A549 (cell line): ENCODE measurements at regions not wholly inside any gene's neighbourhood (a gene's known extent, or its start where the extent isn't known, plus 50 kb on each side); places are given as distances from the start of the nearest gene placed in this dataset.

Source experiments
- ATAC-seq, 2 experiments: fragments of 200-7000 bp in 1 of 2; fragments of >200 bp in 1 of 2; cut with Nextera tagmentation in 1 of 2; cut with Tn5 transposase in 1 of 2; 3 replicates each; pipeline versions ENCODE4 v1.8.0 to v1.9.1; 2018 to 2020; ENCODE audit warnings: mild to moderate bottlenecking in 1 of 2, moderate library complexity in 1 of 2
- CTCF ChIA-PET: fragments of 300-600 bp; sonication (Branson Sonifier 250); formaldehyde crosslinking; extraction: SDS; loops from one replicate; lab custom pipeline; 2021; ENCODE audit warnings: antibody characterized with exemption, inconsistent platforms; lab: Yijun Ruan, JAX
- POLR2A ChIA-PET: fragments of 350-600 bp; formaldehyde crosslinking; extraction: SDS; loops from one replicate; lab custom pipeline; 2021; ENCODE audit warnings: antibody characterized with exemption, inconsistent platforms; lab: Yijun Ruan, JAX
- DNase-seq, 2 experiments: peaks; one replicate each; pipeline versions ENCODE4 v3.0.0 to v3.0.0-alpha.2; 2011 to 2016; ENCODE audit warnings: low read depth in 1 of 2, low spot score in 1 of 2
- FAIRE-seq: peaks from 2 replicates; lab custom pipeline; 2011; peaks lifted over from hg19 to GRCh38; lab: Jason Lieb, UNC
- H3K27ac ChIP-seq, 2 experiments: fragments of >200 bp; sonication (Bioruptor Twin); formaldehyde crosslinking; 3 replicates each; pipeline ENCODE4 v1.5.1; 2016 to 2017
- H3K4me1 ChIP-seq: fragments of >200 bp; sonication (Bioruptor Twin); formaldehyde crosslinking; 3 replicates; pipeline ENCODE4 v1.6.1; 2016
- H3K4me2 ChIP-seq: fragments of >200 bp; sonication (Bioruptor Twin); formaldehyde crosslinking; 3 replicates; pipeline ENCODE4 v1.6.1; 2016
- H3K4me3 ChIP-seq: fragments of >200 bp; sonication (Bioruptor Twin); formaldehyde crosslinking; 3 replicates; pipeline ENCODE4 v1.5.1; 2016
- H3K9me3 ChIP-seq: fragments of >200 bp; sonication (Bioruptor Twin); formaldehyde crosslinking; 3 replicates; pipeline ENCODE4 v1.6.1; 2016
- ATOH8 ChIP-seq: fragments of 250-450 bp; sonication (Bioruptor Pico); IDR thresholded peaks from 2 replicates; pipeline ENCODE4 v1.5.0; 2020; ENCODE audit warnings: low read depth, mild to moderate bottlenecking, moderate library complexity
- BCL3 ChIP-seq: fragments of >200 bp; sonication (Bioruptor Twin); formaldehyde crosslinking; IDR thresholded peaks from 3 replicates; pipeline ENCODE4 v1.6.1; 2016
- BHLHE40 ChIP-seq: IDR thresholded peaks from 2 replicates; pipeline ENCODE4 v1.6.1; 2012; ENCODE audit warnings: low read depth, low read length, inconsistent platforms
- CBX2 ChIP-seq: fragments of 200-600 bp; sonication (generic); IDR thresholded peaks from 2 replicates; pipeline ENCODE4 v1.6.1; 2016; ENCODE audit warnings: low read depth, mild to moderate bottlenecking, borderline replicate concordance
- CBX8 ChIP-seq: fragments of 200-600 bp; sonication (generic); IDR thresholded peaks from 2 replicates; pipeline ENCODE4 v1.6.1; 2016
- CHD4 ChIP-seq: fragments of 200-600 bp; sonication (generic); IDR thresholded peaks from 2 replicates; pipeline ENCODE4 v1.6.1; 2016; ENCODE audit warnings: antibody characterized with exemption, mild to moderate bottlenecking, borderline replicate concordance
- EHF ChIP-seq: fragments of 250-450 bp; sonication (Bioruptor Pico); IDR thresholded peaks from 2 replicates; pipeline ENCODE4 v1.5.0; 2020; ENCODE audit warnings: mild to moderate bottlenecking
- ELK1 ChIP-seq: fragments of 150-350 bp; IDR thresholded peaks from 2 replicates; pipeline ENCODE4 v1.6.1; 2014; ENCODE audit warnings: low read depth, mild to moderate bottlenecking, low read length
- EP300 ChIP-seq, 2 experiments: fragments of >200 bp; sonication (Bioruptor Twin); formaldehyde crosslinking; IDR thresholded peaks; 2 replicates in 1 of 2; 3 replicates in 1 of 2; pipeline ENCODE4 v1.6.1; 2016 to 2017
- ESRRA ChIP-seq: fragments of 150-350 bp; IDR thresholded peaks from 2 replicates; pipeline ENCODE4 v1.6.1; 2014; ENCODE audit warnings: mild to moderate bottlenecking, low read length, borderline replicate concordance
- FOSL2 ChIP-seq, 2 experiments: fragments of 450-650 bp in 1 of 2; fragments of >200 bp in 1 of 2; sonication (Bioruptor Twin) in 1 of 2; formaldehyde crosslinking; IDR thresholded peaks; 2 replicates each; pipeline versions ENCODE4 v1.5.0 to v1.6.1; 2016 to 2020; ENCODE audit warnings: mild to moderate bottlenecking in 1 of 2, moderate library complexity in 1 of 2
- HDAC2 ChIP-seq: fragments of 200-600 bp; sonication (generic); IDR thresholded peaks from 2 replicates; pipeline ENCODE4 v1.6.1; 2016
- HES2 ChIP-seq: fragments of >200 bp; sonication (Bioruptor Twin); formaldehyde crosslinking; IDR thresholded peaks from 2 replicates; pipeline ENCODE4 v1.6.1; 2016
- HOXA7 ChIP-seq: fragments of 250-450 bp; sonication (Bioruptor Pico); IDR thresholded peaks from 2 replicates; pipeline ENCODE4 v1.5.0; 2020; ENCODE audit warnings: mild to moderate bottlenecking, moderate library complexity
- HOXB5 ChIP-seq: fragments of 250-450 bp; sonication (Bioruptor Pico); IDR thresholded peaks from 2 replicates; pipeline ENCODE4 v1.5.0; 2020; ENCODE audit warnings: mild to moderate bottlenecking, moderate library complexity
- KDM1A ChIP-seq: fragments of 200-600 bp; sonication (generic); IDR thresholded peaks from 2 replicates; pipeline ENCODE4 v1.6.1; 2016; ENCODE audit warnings: low read depth, mild to moderate bottlenecking
- KDM5A ChIP-seq: fragments of 200-600 bp; sonication (generic); IDR thresholded peaks from 2 replicates; pipeline ENCODE4 v1.6.1; 2016; ENCODE audit warnings: antibody characterized with exemption, mild to moderate bottlenecking
- MAFK ChIP-seq: fragments of 450-650 bp; IDR thresholded peaks from 2 replicates; pipeline ENCODE4 v1.6.1; 2014; ENCODE audit not compliant: partially characterized antibody
- MAX ChIP-seq: IDR thresholded peaks from 2 replicates; pipeline ENCODE4 v1.6.1; 2012
- MAZ ChIP-seq: fragments of 150-350 bp; IDR thresholded peaks from 2 replicates; pipeline ENCODE4 v1.6.1; 2014; ENCODE audit warnings: antibody characterized with exemption, low read depth, low read length, borderline replicate concordance
- NR3C1 ChIP-seq: fragments of >200 bp; sonication (Bioruptor Twin); formaldehyde crosslinking; IDR thresholded peaks from 3 replicates; pipeline ENCODE4 v1.6.1; 2017
- PBX3 ChIP-seq: IDR thresholded peaks from 2 replicates; pipeline ENCODE4 v1.6.1; 2012
- POLR2A ChIP-seq: IDR thresholded peaks from 2 replicates; pipeline ENCODE4 v1.6.1; 2012; ENCODE audit warnings: mild to moderate bottlenecking, low read length
- RAD21 ChIP-seq, 2 experiments: fragments of >200 bp in 1 of 2; sonication (Bioruptor Twin) in 1 of 2; formaldehyde crosslinking in 1 of 2; IDR thresholded peaks in 1 of 2; conservative IDR thresholded peaks in 1 of 2; 2 replicates in 1 of 2; 3 replicates in 1 of 2; pipeline ENCODE4 v1.6.1; 2012 to 2018; ENCODE audit warnings: inconsistent platforms in 1 of 2
- RARB ChIP-seq: fragments of 250-450 bp; sonication (Bioruptor Pico); IDR thresholded peaks from 2 replicates; pipeline ENCODE4 v1.8.0; 2021; ENCODE audit warnings: mild to moderate bottlenecking, moderate library complexity
- RNF2 ChIP-seq: fragments of 200-600 bp; sonication (generic); IDR thresholded peaks from 2 replicates; pipeline ENCODE4 v1.6.1; 2016; ENCODE audit warnings: low read depth, mild to moderate bottlenecking, antibody characterized with exemption, moderate library complexity, borderline replicate concordance
- SREBF2 ChIP-seq: fragments of 450-650 bp; IDR thresholded peaks from 2 replicates; pipeline ENCODE4 v1.6.1; 2014; ENCODE audit warnings: mild to moderate bottlenecking, moderate library complexity
- WGBS: methylation state at CpG from one replicate; pipeline ENCODE4 v1.1.6; 2017; ENCODE audit errors: missing lambda C conversion rate; 5-methylcytosine and 5-hydroxymethylcytosine counted together

- no peak overlapping the region for H3K27ac ChIP-seq
- ChIA-PET CTCF (no interaction called here), POLR2A (no interaction called here)
- H3K4me2 ChIP-seq, result no peak overlapping the region
- TF ChIP-seq POLR2A (no peak), ESRRA (no peak), HOXB5 (no peak), KDM1A (no peak)
- no peak for ATAC-seq
- H3K4me1 ChIP-seq, result no peaks in the 10 kb centered on the region
- DNase-seq, result no peak
- FAIRE-seq, result no peak
- H3K4me3 ChIP-seq, result no peak overlapping the region
- no peaks in the 10 kb centered on the region for H3K9me3 ChIP-seq
- WGBS, result 5% methylated on average over 3 of the region's 3 CpGs
These were observed 983.6 kb downstream of the FLRT2 start for GRCh38 chr14:86513564-86513963.

- H3K27ac ChIP-seq, result no peak overlapping the region
- ChIA-PET CTCF (no interaction called here), POLR2A (no interaction called here)
- FAIRE-seq, result no peak
- WGBS, result 11% methylated on average over 4 of the region's 4 CpGs
- no peak overlapping the region for H3K4me3 ChIP-seq
- H3K4me2 ChIP-seq, result no peak overlapping the region
- no peak for DNase-seq
- H3K4me1 ChIP-seq, result no peaks in the 10 kb centered on the region
- TF ChIP-seq ELK1, result no peak
- TF ChIP-seq CHD4, result no peak
- TF ChIP-seq BHLHE40, result no peak
- TF ChIP-seq KDM5A, result no peak
- TF ChIP-seq FOSL2 (IDR thresholded peaks at IDR 0.05), result no peak
- no peak for TF ChIP-seq FOSL2 (CRISPR knock-in tag; IDR thresholded peaks at IDR 0.05)
- no peak for TF ChIP-seq NR3C1
- TF ChIP-seq ATOH8 (CRISPR knock-in tag), result no peak
- TF ChIP-seq CBX8, result no peak
- TF ChIP-seq MAZ, result no peak
- no peak for TF ChIP-seq HOXA7 (CRISPR knock-in tag)
- TF ChIP-seq CBX2, result no peak
- no peak for TF ChIP-seq MAFK
- no peak for TF ChIP-seq BCL3
- no peak for ATAC-seq
- no peaks in the 10 kb centered on the region for H3K9me3 ChIP-seq
These were observed 983.1 kb downstream of the FLRT2 start for GRCh38 chr14:86513056-86513455.

GRCh38 chr14:86510491-86510890 lies 980.5 kb downstream of the FLRT2 start:
- ChIA-PET CTCF (no interaction called here), POLR2A (no interaction called here)
- ATAC-seq, result no peak
- Histone ChIP-seq H3K4me3 (no peak overlapping the region), H3K9me3 (no peaks in the 10 kb centered on the region), H3K4me1 (no peaks in the 10 kb centered on the region), H3K4me2 (no peak overlapping the region), H3K27ac (no peak overlapping the region)
- WGBS, result 25% methylated on average over 5 of the region's 5 CpGs
- no peak for DNase-seq
- no peak for FAIRE-seq
- TF ChIP-seq RAD21 (conservative IDR thresholded peaks at IDR 0.05 in 1 of 2, IDR thresholded peaks at IDR 0.05 in 1 of 2) (no peak), SREBF2 (no peak), RARB (CRISPR knock-in tag) (no peak), NR3C1 (no peak)

- ATAC-seq, result no peak
- Histone ChIP-seq H3K4me3 (no peak overlapping the region), H3K27ac (no peak overlapping the region), H3K4me1 (no peaks in the 10 kb centered on the region), H3K9me3 (no peaks in the 10 kb centered on the region), H3K4me2 (no peak overlapping the region)
- DNase-seq, result no peak
- FAIRE-seq, result no peak
- ChIA-PET POLR2A (no interaction called here), CTCF (no interaction called here)
- TF ChIP-seq EHF (CRISPR knock-in tag) (no peak), FOSL2 (IDR thresholded peaks at IDR 0.05) (no peak), FOSL2 (CRISPR knock-in tag; IDR thresholded peaks at IDR 0.05) (no peak), RNF2 (no peak), HDAC2 (no peak), MAX (no peak), EP300 (IDR thresholded peaks at IDR 0.05) (no peak), ELK1 (no peak), CBX2 (no peak), PBX3 (no peak), HES2 (no peak)
These were observed 975.9 kb downstream of the FLRT2 start for GRCh38 chr14:86505808-86506207.
